ENCODE measurements at regions not wholly inside any gene's neighbourhood (a gene's known extent, or its start where the extent isn't known, plus 50 kb on each side); places are given as distances from the start of the nearest gene placed in this dataset.

DNA sequence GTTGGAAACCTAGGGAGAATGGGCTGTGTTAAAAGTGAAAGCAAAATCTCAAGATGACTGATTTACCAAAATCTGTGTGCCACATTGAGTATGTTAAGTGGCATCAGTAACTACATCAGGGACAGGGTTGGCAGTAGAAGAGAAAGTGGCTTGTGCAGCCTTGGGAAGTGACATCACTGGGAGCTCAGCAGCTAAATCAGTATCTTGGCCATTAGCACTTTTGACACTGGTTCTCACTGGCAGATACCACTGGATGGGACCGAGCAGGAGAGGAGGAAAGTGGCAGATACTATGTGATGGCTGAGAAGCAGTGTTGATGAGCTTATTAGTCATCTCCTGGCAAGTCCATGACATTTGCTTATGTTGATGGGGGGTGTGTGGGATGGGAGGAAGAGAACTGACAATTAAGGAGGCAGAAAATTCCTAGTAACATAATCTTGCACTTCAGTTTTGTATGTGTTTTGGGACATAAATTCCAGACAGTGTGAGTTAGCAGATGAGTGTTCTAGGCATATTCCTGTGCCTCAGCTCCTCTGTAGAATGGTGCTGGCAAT, 322.2 kb downstream of the SOX4 start:
- no peak overlapping the region for H3K4me3 Mint-ChIP-seq
- Histone ChIP-seq H3K27me3 (ENCODE audit: control insufficient read depth, insufficient read depth, low read length, poor library complexity, severe bottlenecking) (no peaks in the 10 kb centered on the region), H3K4me1 (ENCODE audit: control insufficient read depth, insufficient read depth, low read length) (peaks cover 16% of the 10 kb centered on the region), H3K36me3 (ENCODE audit: control insufficient read depth, insufficient read depth, low read length) (peaks cover 78% of the 10 kb centered on the region), H3K4me3 (ENCODE audit: low read length) (no peak overlapping the region), H3K9ac (ENCODE audit: extremely low read depth, low read length, poor library complexity, severe bottlenecking) (no peak overlapping the region), H3K9me3 (ENCODE audit: control insufficient read depth, low read length) (no peaks in the 10 kb centered on the region), H3K27ac (ENCODE audit: low read depth, low read length) (no peak overlapping the region)
- 80 to 92% methylated on average over 1 of the region's 1 CpG for WGBS, 2 experiments (ENCODE audit: insufficient coverage in 1 of 2, insufficient read length in 1 of 2)
- H3K36me3 Mint-ChIP-seq (ENCODE audit: low read depth), result peaks cover 47% of the 10 kb centered on the region
- H3K27me3 Mint-ChIP-seq (ENCODE audit: insufficient read depth), result no peaks in the 10 kb centered on the region
- TF ChIP-seq, protein P1, sequence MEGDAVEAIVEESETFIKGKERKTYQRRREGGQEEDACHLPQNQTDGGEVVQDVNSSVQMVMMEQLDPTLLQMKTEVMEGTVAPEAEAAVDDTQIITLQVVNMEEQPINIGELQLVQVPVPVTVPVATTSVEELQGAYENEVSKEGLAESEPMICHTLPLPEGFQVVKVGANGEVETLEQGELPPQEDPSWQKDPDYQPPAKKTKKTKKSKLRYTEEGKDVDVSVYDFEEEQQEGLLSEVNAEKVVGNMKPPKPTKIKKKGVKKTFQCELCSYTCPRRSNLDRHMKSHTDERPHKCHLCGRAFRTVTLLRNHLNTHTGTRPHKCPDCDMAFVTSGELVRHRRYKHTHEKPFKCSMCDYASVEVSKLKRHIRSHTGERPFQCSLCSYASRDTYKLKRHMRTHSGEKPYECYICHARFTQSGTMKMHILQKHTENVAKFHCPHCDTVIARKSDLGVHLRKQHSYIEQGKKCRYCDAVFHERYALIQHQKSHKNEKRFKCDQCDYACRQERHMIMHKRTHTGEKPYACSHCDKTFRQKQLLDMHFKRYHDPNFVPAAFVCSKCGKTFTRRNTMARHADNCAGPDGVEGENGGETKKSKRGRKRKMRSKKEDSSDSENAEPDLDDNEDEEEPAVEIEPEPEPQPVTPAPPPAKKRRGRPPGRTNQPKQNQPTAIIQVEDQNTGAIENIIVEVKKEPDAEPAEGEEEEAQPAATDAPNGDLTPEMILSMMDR (conservative IDR thresholded peaks at IDR 0.05), result no peak
- peaks cover 42% of the 10 kb centered on the region for H3K4me1 Mint-ChIP-seq
- no peaks in the 10 kb centered on the region for H3K9me3 Mint-ChIP-seq
- DNase-seq, result no peak
- no peak overlapping the region for H3K27ac Mint-ChIP-seq

GRCh38 chr6:21918041-21918440, 324.5 kb downstream of the SOX4 start:
- peaks cover 28% of the 10 kb centered on the region for H3K4me1 Mint-ChIP-seq
- peak overlapping the region; percentile 74 for H3K27ac Mint-ChIP-seq
- H3K27me3 ChIP-seq (ENCODE audit: control insufficient read depth, insufficient read depth, low read length, poor library complexity, severe bottlenecking), result no peaks in the 10 kb centered on the region

DNA sequence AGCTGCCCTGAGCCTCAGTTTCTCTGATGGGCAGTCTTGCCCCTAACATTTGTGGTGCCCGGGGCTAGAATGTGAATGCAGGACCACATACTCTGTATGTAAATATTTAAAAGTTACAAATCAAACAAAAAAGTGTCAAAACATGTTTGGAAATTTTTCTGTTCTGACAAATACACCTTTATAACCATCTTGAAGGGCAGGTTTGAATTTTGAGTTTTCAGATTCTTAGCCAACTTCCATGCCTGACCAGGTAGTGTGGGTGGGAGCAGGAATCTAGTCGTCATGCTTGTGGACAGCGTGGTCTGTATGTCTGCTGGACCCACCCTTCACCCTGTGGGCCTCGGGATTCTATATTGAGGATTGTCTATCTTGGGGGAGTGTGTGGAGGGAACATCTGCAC, 325.1 kb downstream of the SOX4 start:
- Histone ChIP-seq H3K36me3 (ENCODE audit: control insufficient read depth, insufficient read depth, low read length) (peaks cover 62% of the 10 kb centered on the region), H3K4me3 (ENCODE audit: low read length) (no peak overlapping the region), H3K27me3 (ENCODE audit: control insufficient read depth, insufficient read depth, low read length, poor library complexity, severe bottlenecking) (no peaks in the 10 kb centered on the region), H3K9me3 (ENCODE audit: control insufficient read depth, low read length) (no peaks in the 10 kb centered on the region), H3K9ac (ENCODE audit: extremely low read depth, low read length, poor library complexity, severe bottlenecking) (no peak overlapping the region), H3K4me1 (ENCODE audit: control insufficient read depth, insufficient read depth, low read length) (peaks cover 4% of the 10 kb centered on the region), H3K27ac (ENCODE audit: low read depth, low read length) (no peak overlapping the region)
- no peaks in the 10 kb centered on the region for H3K9me3 Mint-ChIP-seq
- H3K27me3 Mint-ChIP-seq (ENCODE audit: insufficient read depth), result no peaks in the 10 kb centered on the region
- H3K27ac Mint-ChIP-seq, result peak overlapping the region; percentile 70
- TF ChIP-seq, protein P1 (conservative IDR thresholded peaks at IDR 0.05), result no peak
- no peak overlapping the region for H3K4me3 Mint-ChIP-seq
- 96 to 100% methylated on average over 1 to 3 of the region's 4 CpGs for WGBS, 2 experiments (ENCODE audit: insufficient coverage in 1 of 2, insufficient read length in 1 of 2)
- H3K36me3 Mint-ChIP-seq (ENCODE audit: low read depth), result peaks cover 42% of the 10 kb centered on the region
- DNase-seq, result no peak
- peaks cover 23% of the 10 kb centered on the region for H3K4me1 Mint-ChIP-seq

More at GRCh38 chr6:21918041-21918440, 324.5 kb downstream of the SOX4 start:
- Histone ChIP-seq H3K9me3 (ENCODE audit: control insufficient read depth, low read length) (no peaks in the 10 kb centered on the region), H3K9ac (ENCODE audit: extremely low read depth, low read length, poor library complexity, severe bottlenecking) (no peak overlapping the region), H3K4me3 (ENCODE audit: low read length) (no peak overlapping the region), H3K27ac (ENCODE audit: low read depth, low read length) (no peak overlapping the region), H3K4me1 (ENCODE audit: control insufficient read depth, insufficient read depth, low read length) (peaks cover 4% of the 10 kb centered on the region), H3K36me3 (ENCODE audit: control insufficient read depth, insufficient read depth, low read length) (peaks cover 66% of the 10 kb centered on the region)
- H3K36me3 Mint-ChIP-seq (ENCODE audit: low read depth), result peaks cover 47% of the 10 kb centered on the region
- TF ChIP-seq, protein P1 (conservative IDR thresholded peaks at IDR 0.05), result no peak
- no peak for DNase-seq
- no peaks in the 10 kb centered on the region for H3K27me3 Mint-ChIP-seq (ENCODE audit: insufficient read depth)
- 97% methylated on average over 7 of the region's 7 CpGs for WGBS, 2 experiments (ENCODE audit: insufficient coverage in 1 of 2, insufficient read length in 1 of 2)
- no peaks in the 10 kb centered on the region for H3K9me3 Mint-ChIP-seq
- H3K4me3 Mint-ChIP-seq, result no peak overlapping the region

Data from endodermal cell (in vitro differentiated cells).